ENCODE measurements at regions not wholly inside any gene's neighbourhood (a gene's known extent, or its start where the extent isn't known, plus 50 kb on each side); places are given as distances from the start of the nearest gene placed in this dataset.

GRCh38 chr3:22495791-22496190, 707.3 kb upstream of the UBE2E2 start:
- DNase-seq, result no peak

DNA sequence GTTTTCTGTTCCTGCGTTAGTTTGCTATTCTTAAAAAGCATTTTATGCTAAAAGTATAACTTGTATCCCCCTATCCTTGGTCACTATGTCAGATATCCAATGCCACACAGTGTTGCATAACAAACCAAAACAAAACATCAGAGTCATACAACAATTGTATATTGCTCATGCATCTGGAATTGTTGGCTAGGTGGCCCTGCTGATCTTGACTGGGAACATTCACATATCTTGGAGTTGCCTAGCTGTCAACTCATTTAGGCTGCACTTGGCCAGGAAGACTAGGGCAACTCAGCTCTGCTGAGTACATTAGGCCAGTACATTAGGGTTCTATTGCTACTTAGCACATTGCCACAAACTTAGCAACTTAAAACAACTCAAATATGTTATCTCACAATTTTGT, 706.5 kb upstream of the UBE2E2 start:
- no peak for DNase-seq

DNA sequence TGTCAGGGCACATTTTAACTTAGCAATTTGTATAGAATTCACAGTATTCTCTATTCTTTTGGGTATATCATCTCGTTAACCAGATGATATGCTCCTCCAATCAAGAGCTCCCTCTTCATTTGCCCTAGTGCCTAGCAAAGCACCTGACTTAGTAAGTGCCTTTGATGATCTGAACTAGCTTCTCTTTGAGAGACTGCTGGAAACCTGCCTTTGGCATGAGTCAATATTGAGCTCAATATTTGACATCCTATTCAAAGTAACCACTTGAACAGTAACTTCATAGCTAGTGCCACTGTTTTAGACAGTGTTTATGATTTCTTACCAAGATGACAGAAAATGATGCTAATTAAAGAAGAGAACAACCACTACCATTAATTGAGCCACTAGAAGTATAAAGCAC, 696.3 kb upstream of the UBE2E2 start:
- no peak for DNase-seq

DNA sequence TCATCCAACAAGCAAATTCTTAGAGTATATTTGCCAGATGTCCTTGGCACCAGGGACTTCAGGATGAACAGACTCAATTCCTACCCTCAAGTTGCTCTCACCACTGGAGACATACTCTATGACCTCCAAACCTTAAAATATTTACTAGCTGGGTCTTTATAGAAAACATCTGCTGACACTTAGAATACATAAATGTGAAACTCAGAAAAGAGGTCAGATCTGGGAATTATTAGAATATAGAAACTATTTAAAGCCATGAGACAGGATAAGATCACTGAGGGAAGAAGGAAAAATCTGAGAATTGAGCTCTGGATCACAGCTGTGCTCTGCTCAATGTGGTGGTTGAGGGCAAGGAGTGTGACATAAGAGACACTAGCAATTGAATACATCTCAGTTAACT, 695.4 kb upstream of the UBE2E2 start:
- no peak for DNase-seq

GRCh38 chr3:22523925-22524324, 679.2 kb upstream of the UBE2E2 start:
- DNase-seq, result no peak

DNA sequence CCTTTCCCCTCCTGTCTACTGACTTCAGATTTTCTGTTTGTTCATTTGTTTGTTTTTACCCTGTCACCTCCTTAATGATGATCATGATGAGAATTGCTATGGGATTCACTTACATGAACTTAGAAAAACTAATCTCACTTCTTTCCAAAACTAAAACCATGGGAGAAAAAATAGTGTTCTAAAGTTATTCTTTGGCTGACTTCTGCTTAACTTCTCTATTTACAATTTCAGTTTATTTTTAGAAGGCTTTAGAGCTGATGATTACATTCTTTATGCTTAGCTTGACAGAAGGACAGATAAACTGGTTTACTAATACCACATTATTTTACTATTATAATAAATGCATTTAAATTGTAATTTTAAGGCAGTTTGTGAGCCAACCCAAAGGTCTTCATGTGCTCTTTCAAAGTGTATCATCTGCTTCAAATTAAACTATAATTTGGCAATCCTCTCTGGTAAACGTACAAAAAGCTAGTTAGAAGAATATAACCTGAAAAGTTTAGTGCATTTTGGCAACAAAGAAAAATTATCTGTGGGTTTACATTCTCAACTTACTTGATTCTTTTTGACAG, 676.8 kb upstream of the UBE2E2 start:
- DNase-seq, result no peak

DNA sequence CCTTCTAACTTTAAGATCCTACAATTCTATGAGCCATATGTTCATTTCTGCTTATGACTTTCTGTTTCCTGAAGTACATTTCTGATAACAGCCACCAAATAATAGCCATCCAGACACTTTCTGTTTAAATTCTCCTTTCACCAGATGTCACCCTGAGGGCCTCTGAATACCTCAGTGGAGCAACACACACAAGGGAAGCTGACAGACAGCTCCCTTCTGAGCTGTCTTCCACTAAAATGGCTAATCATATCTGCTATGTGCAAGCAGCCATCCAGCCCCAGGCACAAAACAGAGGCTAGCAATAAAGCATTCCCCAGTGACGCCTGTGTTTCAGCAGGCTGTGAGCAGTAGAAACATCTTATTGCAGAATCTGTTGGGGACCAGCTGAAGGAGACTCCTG, 666.6 kb upstream of the UBE2E2 start:
- no peak for DNase-seq

- no peak for DNase-seq
These were observed 665.6 kb upstream of the UBE2E2 start for GRCh38 chr3:22537560-22537959.

- DNase-seq, result no peak
These were observed 660.8 kb upstream of the UBE2E2 start for GRCh38 chr3:22542311-22542710.

DNA sequence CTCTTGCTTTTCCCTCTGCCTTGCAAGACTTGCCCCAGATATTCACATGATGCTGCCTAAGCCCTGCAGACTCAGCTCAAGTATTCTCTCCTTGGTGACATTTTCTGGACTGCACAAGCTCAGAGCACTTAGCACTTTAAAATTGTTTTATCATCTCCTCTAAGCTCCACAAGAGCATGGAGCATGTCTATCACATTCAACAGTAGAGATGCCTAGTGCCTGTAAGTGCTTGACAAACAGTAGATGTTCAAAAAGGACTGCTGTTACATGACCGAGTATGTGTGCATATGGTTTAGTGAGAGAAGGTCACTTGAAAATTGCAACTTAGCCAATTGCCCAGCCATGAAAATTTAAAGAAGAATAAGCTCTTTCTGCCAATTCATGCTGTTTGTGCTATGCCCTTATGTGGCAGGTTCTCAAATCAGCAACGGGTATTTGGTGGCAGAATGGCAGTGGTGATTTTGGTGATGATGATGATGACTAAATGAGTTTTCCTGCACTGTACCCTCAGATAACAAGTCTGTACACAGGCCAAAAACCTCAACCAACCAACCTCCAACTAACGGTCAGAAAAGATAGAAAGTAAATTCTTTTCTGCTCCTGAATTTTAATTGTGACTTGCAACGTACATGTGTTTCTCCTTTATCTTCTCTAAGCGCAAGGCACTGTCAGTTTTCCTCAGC, 647.2 kb upstream of the UBE2E2 start:
- DNase-seq, result no peak

DNA sequence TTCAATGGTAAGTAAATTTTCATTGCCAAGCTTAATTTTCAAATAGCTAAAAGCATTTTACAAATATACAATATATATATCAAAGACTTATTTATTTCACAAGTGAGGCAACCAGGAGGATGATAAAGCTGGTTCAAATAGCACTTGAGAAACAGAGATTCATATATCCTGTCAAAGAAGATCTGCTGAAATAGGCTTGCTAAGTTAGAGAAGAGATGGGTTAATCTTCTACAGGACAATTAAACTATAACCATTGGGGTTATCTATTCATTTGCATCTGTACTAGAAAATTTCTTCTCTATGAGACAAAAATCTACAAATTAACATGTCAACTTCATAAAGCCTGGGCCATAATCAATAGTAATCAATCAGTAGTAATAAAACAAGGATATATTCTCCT, 637.7 kb upstream of the UBE2E2 start:
- DNase-seq, result no peak

DNA sequence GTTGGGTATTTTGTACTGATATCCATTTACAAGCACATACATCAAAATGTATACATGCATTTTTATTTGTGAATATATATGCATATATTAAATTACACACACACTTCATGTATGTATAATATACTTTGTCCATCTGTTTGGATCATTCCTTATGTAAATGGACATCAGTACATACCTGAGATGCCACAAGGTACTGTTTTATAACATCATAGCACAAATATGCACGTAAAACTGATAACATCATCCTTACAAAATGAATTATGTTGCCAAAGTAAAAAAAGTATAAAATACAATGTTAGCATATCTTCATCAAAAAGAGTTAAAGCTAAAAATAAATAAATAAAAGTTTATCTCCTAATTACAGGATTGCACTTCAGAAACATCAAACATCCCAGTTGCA, 634.8 kb upstream of the UBE2E2 start:
- DNase-seq, result no peak

DNA sequence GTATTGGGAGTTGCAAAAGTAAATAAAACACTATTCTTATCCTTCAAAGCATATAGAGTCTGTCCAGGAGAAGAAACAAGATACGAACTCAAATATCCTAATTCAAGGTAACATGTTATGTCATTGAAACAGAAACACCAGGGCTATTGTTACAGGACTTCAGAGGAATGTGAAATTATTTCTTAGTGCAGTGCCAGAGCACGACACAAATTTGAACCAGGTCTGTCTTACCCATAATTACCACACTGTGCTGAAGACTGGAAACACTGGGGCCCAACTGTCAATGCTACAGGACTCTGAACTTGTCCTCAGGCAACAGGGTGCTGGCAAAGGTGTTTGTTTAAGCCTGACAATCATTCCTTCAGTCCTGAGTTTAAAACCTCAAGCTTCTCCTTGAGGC, 633.6 kb upstream of the UBE2E2 start:
- peak; percentile 9 for DNase-seq

GRCh38 chr3:22581007-22581406, 622.1 kb upstream of the UBE2E2 start:
- no peak for DNase-seq

- no peak for DNase-seq
These were observed 620.9 kb upstream of the UBE2E2 start for GRCh38 chr3:22582266-22582665.

DNA sequence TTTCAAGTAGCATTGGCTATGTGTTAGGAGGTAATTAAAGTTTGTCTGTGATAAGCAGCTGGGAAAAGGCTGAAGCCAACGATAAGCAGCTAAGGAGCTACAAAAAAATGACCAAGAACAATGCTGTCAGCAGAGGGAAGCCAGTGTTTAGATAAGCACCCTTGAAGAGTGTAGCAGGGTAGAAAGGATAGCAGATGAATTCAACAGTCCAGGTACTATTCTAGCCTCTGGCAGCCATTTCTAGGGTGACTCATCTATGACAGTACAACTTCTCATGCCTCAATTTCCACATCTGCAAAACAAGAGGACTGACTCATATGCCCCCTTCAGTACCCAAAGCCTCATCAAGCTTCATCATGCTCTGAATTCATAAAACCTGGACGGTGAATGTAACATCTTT, 617.6 kb upstream of the UBE2E2 start:
- DNase-seq, result peak; percentile 74

- peak; percentile 84 for DNase-seq
These were observed 617.2 kb upstream of the UBE2E2 start for GRCh38 chr3:22585911-22586310.

DNA sequence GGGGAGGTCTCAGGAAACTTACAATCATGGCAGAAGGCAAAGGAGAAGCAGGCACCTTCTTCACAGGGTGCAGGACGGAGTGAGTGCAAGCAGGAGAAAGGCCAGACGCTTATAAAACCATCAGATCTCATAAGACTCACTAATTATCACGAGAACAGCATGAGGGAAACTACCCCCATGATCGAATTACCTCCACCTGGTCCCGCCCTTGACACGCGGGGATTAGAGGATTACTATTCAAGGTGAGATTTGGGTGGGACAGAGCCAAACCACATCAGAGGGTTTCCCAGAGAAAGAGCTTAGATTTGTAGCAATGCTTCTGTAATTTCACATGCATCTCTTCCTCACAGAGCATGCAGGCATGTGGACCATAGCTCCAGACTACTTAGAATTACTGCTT, 615.7 kb upstream of the UBE2E2 start:
- peak; percentile 94 for DNase-seq

DNA sequence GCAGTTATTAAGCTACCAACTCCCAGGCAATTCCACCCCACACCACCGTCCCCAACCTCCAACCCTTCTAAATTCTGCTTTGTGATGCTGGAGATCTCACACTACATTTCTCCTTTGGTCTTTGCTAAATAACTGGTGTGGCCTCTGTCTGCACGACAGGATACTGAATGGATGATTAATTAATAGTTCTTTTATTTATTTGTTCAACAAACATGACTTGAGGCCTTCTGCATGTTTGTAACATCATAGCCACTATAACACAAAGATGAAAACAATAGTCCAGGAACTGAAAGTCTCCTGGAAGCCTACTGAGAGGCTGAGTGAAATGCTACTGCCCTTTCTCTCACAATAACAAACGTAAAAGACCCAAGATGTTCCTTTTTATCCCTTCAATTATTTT, 609.5 kb upstream of the UBE2E2 start:
- DNase-seq, result no peak

GRCh38 chr3:22594990-22595389, 608.1 kb upstream of the UBE2E2 start:
- no peak for DNase-seq

DNA sequence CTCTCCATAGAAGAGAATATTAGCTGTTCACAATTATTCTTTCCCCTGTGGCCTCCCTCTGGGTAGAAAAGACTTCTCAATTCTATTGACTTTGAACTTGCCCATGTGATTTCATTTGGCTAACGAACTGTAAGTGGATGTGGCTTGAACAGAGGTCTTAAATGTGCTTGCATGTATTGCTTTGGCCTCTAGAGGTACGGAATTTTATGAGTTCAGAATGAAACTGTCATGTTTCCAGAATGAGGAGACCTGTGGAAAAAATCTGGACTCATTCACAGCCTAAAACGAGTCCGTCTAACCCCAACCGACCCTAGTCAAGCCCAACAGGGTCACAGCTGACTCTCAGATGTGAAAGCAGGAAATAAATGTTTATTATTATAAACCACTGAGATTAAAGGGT, 596.7 kb upstream of the UBE2E2 start:
- DNase-seq, result peak; percentile 3

DNA sequence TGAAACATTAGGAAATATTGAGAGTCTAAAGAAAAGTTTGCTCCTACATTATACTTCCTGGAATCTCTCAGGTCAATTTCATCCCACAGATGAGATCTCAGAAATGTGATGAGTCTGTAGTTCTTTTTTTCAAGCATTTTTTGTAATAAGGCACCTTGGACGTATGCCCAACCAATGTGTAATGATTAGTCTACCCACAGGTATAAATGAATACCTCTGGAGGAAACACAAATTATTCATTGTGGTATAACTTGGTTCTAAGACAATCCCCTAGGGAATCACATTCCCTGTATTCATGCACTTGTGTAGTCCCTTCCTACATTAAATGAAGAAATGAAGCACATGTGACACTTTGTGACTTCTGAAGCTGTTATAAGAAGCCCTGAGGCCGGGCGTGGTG, 596.2 kb upstream of the UBE2E2 start:
- DNase-seq, result peak; percentile 1

DNA sequence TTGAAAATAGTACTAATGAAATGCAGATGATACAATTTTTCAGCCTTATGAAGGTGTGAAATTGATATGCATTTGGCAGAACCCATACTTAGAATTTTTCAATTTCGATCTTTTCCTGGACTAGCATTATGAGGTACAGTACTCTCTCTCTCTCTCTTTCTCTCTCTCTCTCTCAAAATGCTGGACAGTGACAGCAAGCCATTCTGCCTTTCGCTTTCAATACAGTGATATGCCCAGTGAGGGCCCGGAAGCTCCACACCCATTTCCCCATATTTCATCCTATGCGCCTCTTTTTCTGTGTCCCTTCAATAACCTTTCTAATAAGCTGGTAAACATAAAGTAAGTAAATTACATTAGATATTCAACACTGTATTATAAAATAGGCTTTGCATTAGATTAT, 595.0 kb upstream of the UBE2E2 start:
- DNase-seq, result no peak

GRCh38 chr3:22608721-22609120, 594.4 kb upstream of the UBE2E2 start:
- peak; percentile 4 for DNase-seq

DNA sequence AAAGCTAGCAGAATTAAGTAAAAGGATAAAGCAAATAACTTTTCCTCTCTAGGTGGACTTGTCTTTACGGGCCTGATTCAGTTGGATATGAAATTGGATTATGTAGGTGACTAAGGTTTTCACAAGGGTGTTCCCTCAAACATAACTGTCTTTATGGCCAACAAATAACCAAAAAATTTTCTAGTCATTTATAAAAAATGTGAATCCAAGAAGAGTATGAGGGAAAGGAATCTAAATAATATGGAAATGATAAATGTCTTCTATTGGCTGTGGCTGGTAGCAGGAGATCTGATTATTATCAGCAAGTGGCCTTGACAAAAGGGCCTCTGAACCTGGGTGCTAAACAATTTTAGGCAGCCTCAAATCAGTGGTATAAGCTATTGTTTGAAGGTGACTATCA, 594.0 kb upstream of the UBE2E2 start:
- no peak for DNase-seq
